SK-N-SH treated with all-trans-retinoic acid at 6 μM for 48 hours (cell line): ENCODE measurements at regions not wholly inside any gene's neighbourhood (a gene's known extent, or its start where the extent isn't known, plus 50 kb on each side); places are given as distances from the start of the nearest gene placed in this dataset.

Source experiments
- CREB5 ChIP-seq: fragments of 250-450 bp; sonication (Bioruptor Pico); IDR thresholded peaks from 2 replicates; pipeline ENCODE4 v1.5.1; 2020; ENCODE audit warnings: low read depth, mild to moderate bottlenecking, moderate library complexity
- CSDC2 ChIP-seq: fragments of 250-450 bp; sonication (Bioruptor Pico); IDR thresholded peaks from 2 replicates; pipeline ENCODE4 v1.5.0; 2020; ENCODE audit warnings: mild to moderate bottlenecking, moderate library complexity
- ZFP3 ChIP-seq: fragments of 250-450 bp; sonication (Bioruptor Pico); IDR thresholded peaks from 2 replicates; pipeline ENCODE4 v1.5.0; 2020; ENCODE audit warnings: mild to moderate bottlenecking, moderate library complexity
- ZFP30 ChIP-seq: fragments of 450-650 bp; formaldehyde crosslinking; IDR thresholded peaks from 2 replicates; pipeline ENCODE4 v1.5.0; 2022; ENCODE audit warnings: mild to moderate bottlenecking, moderate library complexity

GRCh38 chr9:81522716-81523551, 166.4 kb downstream of the TLE1 start:
- no peak for TF ChIP-seq ZFP3
- TF ChIP-seq CSDC2 (CRISPR knock-in tag) = no peak
- TF ChIP-seq ZFP30 (CRISPR knock-in tag) = no peak
- TF ChIP-seq CREB5 (CRISPR knock-in tag) = no peak
